HepG2 (cell line): ENCODE measurements at regions not wholly inside any gene's neighbourhood (a gene's known extent, or its start where the extent isn't known, plus 50 kb on each side); places are given as distances from the start of the nearest gene placed in this dataset.

Experiments
- ATAC-seq: fragments of 200-7000 bp; cut with Tn5 transposase; 3 replicates; pipeline ENCODE4 v1.9.1; 2020; ENCODE audit warnings: mild to moderate bottlenecking, moderate library complexity
- BruUV-seq: library from RNA; stranded (reverse); fragments of 400-500 nt; replicated peaks from 2 replicates; lab custom pipeline; 2021; lab: Mats Ljungman, UMichigan
- CTCF ChIA-PET: fragments of 300-600 bp; formaldehyde crosslinking; extraction: SDS; loops from one replicate; lab custom pipeline; 2021; ENCODE audit warnings: low total read pairs, inconsistent platforms, low intra/inter-chr PET ratio; lab: Yijun Ruan, JAX
- POLR2A ChIA-PET: fragments of 350-600 bp; sonication (Branson Sonifier 250); formaldehyde crosslinking; loops from one replicate; lab custom pipeline; 2020; ENCODE audit warnings: antibody characterized with exemption, inconsistent platforms; lab: Yijun Ruan, JAX
- DNase-seq: peaks from one replicate; pipeline ENCODE4 v3.0.0-alpha.2; 2015; ENCODE audit warnings: low spot score
- FAIRE-seq: peaks from 3 replicates; lab custom pipeline; 2011; peaks lifted over from hg19 to GRCh38; lab: Jason Lieb, UNC
- H2AFZ ChIP-seq: one replicate; pipeline ENCODE4 v1.6.1; 2011; ENCODE audit warnings: low read length, inconsistent platforms
- H3K27ac ChIP-seq: fragments of 300-600 bp; 3 replicates; pipeline ENCODE4 v1.8.0; 2011; ENCODE audit warnings: mixed run types, mild to moderate bottlenecking, mixed read lengths, low read length, inconsistent platforms; ENCODE audit not compliant: insufficient read depth; ENCODE audit errors: extremely low read length
- H3K27me3 ChIP-seq, 2 experiments: fragments of 200-600 bp in 1 of 2; 2 replicates in 1 of 2; 3 replicates in 1 of 2; pipeline versions ENCODE4 v1.6.0 to v1.8.0; 2011; ENCODE audit warnings: low read length in 2 of 2, mild to moderate bottlenecking in 2 of 2, moderate library complexity in 2 of 2, inconsistent platforms in 1 of 2; ENCODE audit not compliant: insufficient read depth in 2 of 2, control insufficient read depth in 1 of 2
- H3K36me3 ChIP-seq, 2 experiments: fragments of 200-600 bp in 1 of 2; replicated peaks in 1 of 2; 2 replicates in 1 of 2; 3 replicates in 1 of 2; pipeline versions ENCODE4 v1.5.1 to v1.8.0; 2011; ENCODE audit warnings: low read length in 2 of 2, inconsistent platforms in 1 of 2; ENCODE audit not compliant: insufficient read depth in 2 of 2, control insufficient read depth in 1 of 2
- H3K4me1 ChIP-seq: 2 replicates; pipeline ENCODE4 v1.5.1; 2012; ENCODE audit warnings: low read length, inconsistent platforms; ENCODE audit not compliant: insufficient read depth
- H3K4me2 ChIP-seq: 2 replicates; pipeline ENCODE4 v1.6.0; 2011; ENCODE audit warnings: low read depth, low read length, inconsistent platforms
- H3K4me3 ChIP-seq, 3 experiments: fragments of 200-600 bp in 1 of 3; sonication (generic), shearing (Covaris generic) in 1 of 3; replicated peaks in 1 of 3; 2 replicates each; pipeline ENCODE4 v1.5.1; 2011 to 2016; ENCODE audit warnings: low read length in 3 of 3, inconsistent platforms in 2 of 3, low read depth in 2 of 3, mild to moderate bottlenecking in 2 of 3, control low read depth in 1 of 3, mixed read lengths in 1 of 3; ENCODE audit not compliant: insufficient read depth in 1 of 3
- H3K79me2 ChIP-seq: one replicate; pipeline ENCODE4 v1.6.1; 2011; ENCODE audit warnings: low read length, inconsistent platforms; ENCODE audit not compliant: insufficient read depth
- H3K9ac ChIP-seq: 2 replicates; pipeline ENCODE4 v1.6.0; 2011; ENCODE audit warnings: mild to moderate bottlenecking, low read depth, low read length, inconsistent platforms; ENCODE audit not compliant: insufficient read depth
- H3K9me3 ChIP-seq: 2 replicates; pipeline ENCODE4 v1.5.1; 2012; ENCODE audit warnings: mild to moderate bottlenecking, low read length
- H4K20me1 ChIP-seq: 2 replicates; pipeline ENCODE4 v1.6.0; 2011; ENCODE audit warnings: inconsistent platforms, mild to moderate bottlenecking, low read length, moderate library complexity; ENCODE audit not compliant: insufficient read depth
- KLF15 ChIP-seq: sonication (generic); formaldehyde crosslinking; IDR thresholded peaks from 2 replicates; pipeline ENCODE4 v1.8.1; 2023; ENCODE audit warnings: borderline replicate concordance, mild to moderate bottlenecking, inconsistent platforms, missing genetic modification reagents, mixed read lengths
- NR2C2 ChIP-seq: sonication (generic); formaldehyde crosslinking; IDR thresholded peaks from 2 replicates; pipeline ENCODE4 v1.4.0; 2020; ENCODE audit warnings: missing genetic modification reagents, mild to moderate bottlenecking, moderate library complexity, borderline replicate concordance
- RELA ChIP-seq: sonication (generic); formaldehyde crosslinking; IDR thresholded peaks from 2 replicates; pipeline ENCODE4 v1.4.0; 2020; ENCODE audit warnings: missing genetic modification reagents
- TP53 ChIP-seq: sonication (generic); formaldehyde crosslinking; conservative IDR thresholded peaks from 2 replicates; pipeline ENCODE4 v1.4.0; 2020; ENCODE audit warnings: missing genetic modification reagents
- ZBTB8A ChIP-seq: sonication (generic); formaldehyde crosslinking; IDR thresholded peaks from 2 replicates; pipeline ENCODE4 v1.4.0; 2020; ENCODE audit warnings: mild to moderate bottlenecking, low read depth, missing genetic modification reagents, borderline replicate concordance
- WGBS: methylation state at CpG from one replicate; pipeline ENCODE4 v1.1.6; 2017; ENCODE audit warnings: low lambda C conversion rate; 5-methylcytosine and 5-hydroxymethylcytosine counted together
- in situ Hi-C: cut with HindIII; loops from 2 replicates; pipeline ENCODE4 v1.10.0; 2017; ENCODE audit warnings: low pct_unique_long_range_greater_than_20kb; ENCODE audit not compliant: extremely low pct_ligation_motif_present
- intact Hi-C: fragments of 100-400 bp; cut with micrococcal nuclease; formaldehyde crosslinking; loops from one replicate; pipeline ENCODE4 v1.10.0; 2022; ENCODE audit not compliant: unreplicated experiment
- TF ChIP-seq, protein P1 (sequence below): sonication (generic); formaldehyde crosslinking; IDR thresholded peaks from 2 replicates; pipeline ENCODE4 v1.5.0; 2020; ENCODE audit warnings: mild to moderate bottlenecking, missing genetic modification reagents, borderline replicate concordance
- TF ChIP-seq, protein P2 (sequence below): sonication (generic); formaldehyde crosslinking; IDR thresholded peaks from 2 replicates; pipeline ENCODE4 v1.4.0; 2020; ENCODE audit warnings: mild to moderate bottlenecking, missing genetic modification reagents

DNA sequence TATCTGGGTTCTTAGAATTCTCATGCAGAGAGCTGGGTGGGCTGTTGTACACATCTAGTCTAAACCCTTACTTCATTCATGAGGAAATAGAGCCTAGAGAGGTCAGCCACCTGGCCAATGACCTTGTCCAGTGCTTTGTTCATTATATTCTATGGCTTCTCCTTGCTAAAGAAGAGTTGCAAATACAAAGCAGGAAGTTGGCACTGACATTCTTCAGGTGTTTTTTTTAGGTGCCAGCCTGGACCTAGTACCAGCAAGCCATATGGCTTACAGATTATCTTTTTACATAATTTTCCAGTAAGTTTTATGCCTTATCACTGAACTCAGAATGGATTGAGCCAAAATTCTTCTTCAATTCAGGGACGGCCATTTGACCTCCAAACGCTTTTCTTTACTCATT lies 54.7 kb upstream of the PGM2 start:
- Histone ChIP-seq H3K27me3 (peaks cover 0 to 12% of the 10 kb centered on the region in 2 experiments; a peak in 2 of 5 replicates), H4K20me1 (no peaks in the 10 kb centered on the region), H3K4me2 (no peak overlapping the region), H3K4me3 (no peak overlapping the region), H3K27ac (no peak overlapping the region), H3K36me3 (no peaks in the 10 kb centered on the region), H3K9me3 (no peaks in the 10 kb centered on the region), H3K79me2 (no peaks in the 10 kb centered on the region), H3K9ac (no peak overlapping the region), H3K4me1 (peaks cover 21% of the 10 kb centered on the region), H2AFZ (no peak overlapping the region)
- FAIRE-seq (no peak), DNase-seq (no peak), ATAC-seq (no peak)
- in situ Hi-C loops: no loop called here
- no TSS peak for BruUV-seq
- TF ChIP-seq, protein P1, sequence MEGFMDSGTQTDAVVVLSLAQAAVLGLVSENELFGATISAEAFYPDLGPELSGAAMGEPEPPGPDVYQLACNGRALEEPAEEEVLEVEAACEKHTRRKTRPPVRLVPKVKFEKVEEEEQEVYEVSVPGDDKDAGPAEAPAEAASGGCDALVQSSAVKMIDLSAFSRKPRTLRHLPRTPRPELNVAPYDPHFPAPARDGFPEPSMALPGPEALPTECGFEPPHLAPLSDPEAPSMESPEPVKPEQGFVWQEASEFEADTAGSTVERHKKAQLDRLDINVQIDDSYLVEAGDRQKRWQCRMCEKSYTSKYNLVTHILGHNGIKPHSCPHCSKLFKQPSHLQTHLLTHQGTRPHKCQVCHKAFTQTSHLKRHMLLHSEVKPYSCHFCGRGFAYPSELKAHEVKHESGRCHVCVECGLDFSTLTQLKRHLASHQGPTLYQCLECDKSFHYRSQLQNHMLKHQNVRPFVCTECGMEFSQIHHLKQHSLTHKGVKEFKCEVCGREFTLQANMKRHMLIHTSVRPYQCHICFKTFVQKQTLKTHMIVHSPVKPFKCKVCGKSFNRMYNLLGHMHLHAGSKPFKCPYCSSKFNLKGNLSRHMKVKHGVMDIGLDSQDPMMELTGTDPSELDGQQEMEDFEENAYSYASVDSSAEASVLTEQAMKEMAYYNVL (CRISPR knock-in tag): no peak
- no peak for TF ChIP-seq TP53 (CRISPR knock-in tag)
- no peak for TF ChIP-seq RELA (CRISPR knock-in tag)
- TF ChIP-seq, protein P2, sequence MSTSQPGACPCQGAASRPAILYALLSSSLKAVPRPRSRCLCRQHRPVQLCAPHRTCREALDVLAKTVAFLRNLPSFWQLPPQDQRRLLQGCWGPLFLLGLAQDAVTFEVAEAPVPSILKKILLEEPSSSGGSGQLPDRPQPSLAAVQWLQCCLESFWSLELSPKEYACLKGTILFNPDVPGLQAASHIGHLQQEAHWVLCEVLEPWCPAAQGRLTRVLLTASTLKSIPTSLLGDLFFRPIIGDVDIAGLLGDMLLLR (CRISPR knock-in tag): no peak
- TF ChIP-seq NR2C2 (CRISPR knock-in tag): no peak
- no peak for TF ChIP-seq KLF15 (CRISPR knock-in tag)
- no peak for TF ChIP-seq ZBTB8A
- CTCF ChIA-PET: no interaction called here
- intact Hi-C loops: no loop called here
- POLR2A ChIA-PET: no interaction called here
- WGBS: 66% methylated on average over 2 of the region's 2 CpGs
